HG03066 (cell line): ENCODE measurements at regions not wholly inside any gene's neighbourhood (a gene's known extent, or its start where the extent isn't known, plus 50 kb on each side); places are given as distances from the start of the nearest gene placed in this dataset.

Experiments
- ATAC-seq: cut with Tn5 transposase; IDR thresholded peaks from one replicate; pipeline ENCODE4 v1.9.1; 2021; ENCODE audit warnings: low read depth; ENCODE audit not compliant: unreplicated experiment

DNA sequence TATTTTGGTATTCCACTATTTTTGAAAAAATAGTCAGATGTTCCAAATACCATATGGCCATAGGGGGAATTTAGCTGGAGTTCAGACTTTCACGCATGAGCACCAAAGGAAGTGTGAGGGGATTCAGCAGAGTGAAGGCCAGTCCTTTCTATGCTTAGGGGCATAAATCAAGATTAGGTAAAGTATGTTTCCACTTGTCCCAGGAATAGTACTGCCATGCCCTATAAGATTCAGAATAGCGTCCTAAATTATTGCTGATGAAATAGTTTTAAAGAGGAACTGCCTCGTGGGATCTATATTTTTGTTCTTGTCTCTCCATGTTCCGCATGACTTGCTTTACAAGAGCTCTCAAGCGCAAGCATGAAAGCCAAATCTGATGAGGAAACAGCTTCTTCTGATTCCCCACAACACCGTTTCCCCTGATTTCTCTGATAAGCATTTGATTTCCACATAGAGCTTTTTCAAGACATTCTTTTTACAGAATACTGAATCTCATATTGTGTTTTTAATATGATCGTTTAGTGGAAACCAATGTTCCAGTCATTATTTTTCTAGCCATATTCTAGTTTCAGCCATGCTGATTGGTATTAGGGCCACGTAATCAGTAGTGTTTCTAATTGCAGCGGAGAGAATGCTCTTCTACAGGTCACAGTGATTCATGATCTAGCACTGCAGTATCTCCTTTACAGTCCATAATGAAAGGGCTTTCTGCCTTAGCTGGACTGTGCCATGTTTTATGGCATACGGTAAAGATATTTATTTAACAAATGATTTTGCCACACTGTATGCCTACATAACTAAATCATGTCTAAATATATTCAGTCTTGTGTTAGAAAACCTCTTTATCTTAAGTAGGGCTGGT, 492.3 kb downstream of the CENPC start:
- ATAC-seq = no peak

GRCh38 chr4:67051000-67051789, 494.1 kb downstream of the CENPC start:
- ATAC-seq = no peak

DNA sequence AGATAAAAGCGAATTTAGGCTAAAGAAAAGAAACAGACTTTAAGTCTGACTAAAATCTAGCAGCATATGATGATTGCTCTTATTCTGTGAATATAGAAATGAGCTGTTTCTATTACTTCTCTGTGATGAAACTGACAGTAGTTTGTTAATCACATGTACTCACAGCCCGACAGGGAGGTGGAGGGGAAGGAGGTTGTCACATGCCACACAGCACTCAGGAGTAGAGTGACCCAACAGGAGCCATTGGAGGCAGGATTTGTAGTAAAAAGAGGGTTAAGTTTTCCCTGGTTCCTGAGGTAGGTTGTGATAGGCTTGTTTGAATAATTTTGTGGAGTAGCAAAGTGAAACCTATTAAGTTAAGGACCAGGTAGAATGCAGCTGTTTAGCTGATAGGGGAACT, 495.9 kb downstream of the CENPC start:
- no peak for ATAC-seq

GRCh38 chr4:67048530-67048929, 496.8 kb downstream of the CENPC start:
- no peak for ATAC-seq

- ATAC-seq = no peak
These were observed 505.0 kb downstream of the CENPC start for GRCh38 chr4:67040315-67040714.

- no peak for ATAC-seq
These were observed 507.1 kb downstream of the CENPC start for GRCh38 chr4:67038228-67038566.

GRCh38 chr4:67037504-67038227, 507.6 kb downstream of the CENPC start:
- ATAC-seq = no peak

DNA sequence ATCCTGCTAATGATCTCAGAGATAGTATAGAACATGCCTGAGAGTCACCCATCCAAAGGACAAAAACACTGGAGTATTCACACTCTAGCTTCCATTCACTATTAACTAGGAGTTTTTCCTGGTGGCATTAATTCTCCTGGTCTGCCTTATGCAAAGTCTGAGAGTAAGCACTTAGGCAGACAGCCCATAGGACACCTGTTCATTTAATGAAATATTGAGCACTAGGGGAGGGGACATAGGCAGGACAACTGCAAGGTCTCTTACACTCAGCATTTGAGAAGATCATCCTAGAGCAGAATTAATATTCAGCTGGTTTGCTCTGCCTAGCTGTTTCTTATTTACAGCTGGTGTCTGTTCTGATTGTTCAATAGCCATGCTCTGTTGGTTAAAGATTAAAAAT, 508.5 kb downstream of the CENPC start:
- no peak for ATAC-seq

DNA sequence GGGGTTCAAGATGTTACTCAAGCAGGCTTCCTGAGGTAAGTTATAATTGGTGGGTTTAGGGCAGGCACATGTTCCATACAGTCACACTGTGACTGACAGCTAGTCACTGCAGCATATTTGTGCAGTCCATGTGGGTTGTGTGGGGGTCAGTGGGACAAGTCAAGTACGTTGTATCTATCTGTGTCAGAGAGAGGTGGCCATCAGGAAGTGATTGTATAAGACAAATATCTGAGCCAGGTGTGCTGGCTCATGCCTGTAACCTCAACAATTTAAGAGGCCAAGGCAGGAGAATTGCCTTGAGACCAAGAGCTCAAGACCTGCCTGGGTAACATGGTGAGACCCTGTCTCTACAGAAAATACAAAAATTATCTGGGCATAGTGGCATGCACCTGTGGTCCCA, 509.3 kb downstream of the CENPC start:
- no peak for ATAC-seq

DNA sequence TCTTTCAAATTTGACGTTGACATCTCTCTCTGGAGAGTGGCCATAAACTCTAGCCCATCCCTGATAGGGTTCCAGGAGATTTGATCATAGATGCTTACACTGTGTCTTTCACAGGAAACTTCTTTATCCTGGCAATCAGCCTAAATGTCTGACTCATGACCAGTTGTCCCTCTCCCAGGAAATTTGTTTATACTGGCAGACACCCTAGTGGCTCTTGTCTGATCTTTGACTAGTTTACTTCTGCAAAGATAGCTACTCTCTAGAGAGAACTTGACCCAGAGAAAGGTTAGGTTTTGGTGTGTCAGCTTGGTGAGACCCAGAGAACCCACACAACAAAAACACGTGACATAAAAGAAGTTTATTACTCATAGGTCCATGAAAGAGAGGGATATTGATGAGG, 509.8 kb downstream of the CENPC start:
- ATAC-seq = no peak

DNA sequence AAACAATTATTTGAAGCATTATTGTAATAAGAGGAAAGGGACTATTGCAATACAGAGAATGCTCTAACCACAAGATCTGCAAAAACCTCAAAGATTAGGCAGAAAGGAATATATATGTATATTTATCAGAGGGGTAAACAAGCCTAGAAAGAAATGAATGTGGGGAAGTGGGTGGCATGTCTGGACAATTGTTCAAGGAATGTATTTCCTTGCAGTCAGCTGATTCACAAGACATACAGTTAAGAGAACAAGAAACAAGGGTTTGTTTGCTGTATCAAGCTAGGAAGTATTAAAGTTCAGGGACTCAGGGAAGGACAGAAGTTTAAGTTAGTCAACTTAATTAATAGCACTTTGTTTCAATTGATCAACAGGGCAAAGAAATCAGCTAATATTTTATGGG, 514.7 kb downstream of the CENPC start:
- ATAC-seq = no peak

DNA sequence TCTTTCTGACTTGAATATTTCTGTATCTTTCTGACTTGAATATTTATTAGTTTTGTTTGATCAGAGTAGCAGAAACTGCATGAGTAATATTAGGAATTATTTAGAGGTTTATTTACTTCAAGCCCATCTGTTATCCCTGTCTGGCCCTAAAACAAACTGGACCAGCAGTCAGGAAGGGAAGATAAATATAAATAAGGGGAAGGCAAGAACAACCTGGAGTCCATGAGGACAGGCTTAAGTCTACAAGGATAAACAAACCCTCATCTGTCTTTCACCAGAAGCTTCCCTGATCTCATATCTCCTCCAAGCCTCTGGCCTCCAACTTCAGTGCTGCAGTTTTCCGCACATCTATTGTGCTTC, 524.9 kb downstream of the CENPC start:
- no peak for ATAC-seq

DNA sequence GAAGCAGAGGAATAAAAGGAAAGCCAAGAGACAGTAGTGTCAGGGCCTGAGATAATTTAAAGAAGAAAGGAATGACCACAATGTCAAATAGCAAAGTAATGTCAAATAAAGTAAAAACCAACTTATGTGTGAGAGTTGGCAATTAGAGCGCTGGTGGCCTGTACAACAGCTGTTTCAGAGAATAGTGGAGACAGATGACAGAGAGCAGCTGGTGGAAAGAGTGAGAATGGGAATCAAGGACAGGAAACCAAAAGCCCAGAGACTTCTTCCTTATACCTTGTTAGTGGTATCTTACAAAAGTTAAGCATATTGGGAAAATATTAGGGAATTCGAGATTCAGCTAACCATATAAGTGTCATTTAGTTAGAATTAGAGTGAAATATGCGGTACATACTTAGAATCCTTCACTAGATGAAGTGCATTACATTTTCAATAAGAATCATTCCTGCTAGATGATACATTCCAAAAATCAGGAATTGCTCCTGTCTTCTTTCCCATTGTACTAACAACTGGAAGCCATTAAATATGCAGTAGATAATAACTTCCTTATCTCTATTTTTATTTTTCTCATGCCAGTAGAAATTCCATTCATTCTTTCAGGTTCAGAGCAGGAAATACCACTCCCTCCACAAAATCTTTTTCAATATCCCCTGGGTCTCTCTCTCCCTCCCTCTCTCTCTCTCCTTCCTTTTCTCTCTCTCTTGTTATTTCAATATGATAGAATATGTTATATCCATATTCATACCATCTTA, 525.4 kb downstream of the CENPC start:
- no peak for ATAC-seq

DNA sequence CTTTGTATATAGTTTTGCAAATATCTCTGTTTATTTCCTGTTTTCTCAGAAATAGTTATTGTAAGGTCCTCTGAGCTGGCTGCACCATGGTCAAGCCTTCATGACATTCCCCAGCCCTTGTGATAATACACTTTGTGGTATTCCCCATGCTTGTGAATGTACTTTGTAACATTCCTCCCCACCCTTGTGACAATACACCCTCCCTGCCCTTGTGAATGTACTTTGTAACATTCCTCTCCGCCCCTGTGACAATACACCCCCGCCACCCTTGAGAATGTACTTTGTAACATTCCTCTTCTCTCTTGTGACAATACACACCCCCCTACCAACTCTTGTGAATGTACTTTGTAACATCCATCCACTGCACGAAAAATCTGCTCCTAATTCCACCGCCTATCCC, 530.7 kb downstream of the CENPC start:
- no peak for ATAC-seq

DNA sequence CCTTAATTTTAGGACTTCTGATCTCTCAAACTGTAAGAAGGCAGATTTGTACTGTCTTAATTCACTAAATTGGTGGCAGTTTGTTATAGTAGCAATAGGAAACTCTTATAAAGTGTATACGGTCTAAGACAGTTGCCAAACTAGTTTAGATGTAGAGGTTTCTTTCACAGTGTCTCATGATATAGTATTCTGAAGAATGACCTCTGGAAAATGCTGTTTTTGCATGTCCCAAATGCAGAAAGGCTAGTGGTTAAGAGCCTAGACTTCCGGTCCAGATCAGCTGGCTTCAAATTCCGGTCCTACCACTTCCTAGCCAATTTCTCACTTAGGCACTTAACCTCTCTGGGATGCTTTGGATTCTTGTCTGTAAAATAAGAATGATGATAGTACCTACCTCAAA, 538.5 kb downstream of the CENPC start:
- ATAC-seq = no peak

DNA sequence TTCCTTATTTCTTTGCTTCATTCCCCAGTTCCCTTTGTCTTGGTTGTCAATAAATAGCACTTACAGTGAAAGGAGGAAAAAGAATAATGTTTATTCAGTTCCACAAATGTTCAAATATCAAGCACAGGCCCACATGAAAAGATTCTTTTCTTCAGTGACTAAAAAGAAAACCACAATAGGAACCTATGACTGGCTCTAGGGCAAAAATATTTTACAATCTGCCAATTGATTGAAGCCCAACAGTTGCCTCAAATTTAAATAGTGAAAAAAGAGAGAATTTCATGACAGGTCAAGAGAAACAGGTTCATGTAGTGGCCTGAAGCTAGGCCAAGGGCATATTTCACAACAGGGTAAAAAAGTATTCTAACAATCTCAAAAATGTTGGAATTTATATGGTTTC, 553.8 kb downstream of the CENPC start:
- no peak for ATAC-seq

DNA sequence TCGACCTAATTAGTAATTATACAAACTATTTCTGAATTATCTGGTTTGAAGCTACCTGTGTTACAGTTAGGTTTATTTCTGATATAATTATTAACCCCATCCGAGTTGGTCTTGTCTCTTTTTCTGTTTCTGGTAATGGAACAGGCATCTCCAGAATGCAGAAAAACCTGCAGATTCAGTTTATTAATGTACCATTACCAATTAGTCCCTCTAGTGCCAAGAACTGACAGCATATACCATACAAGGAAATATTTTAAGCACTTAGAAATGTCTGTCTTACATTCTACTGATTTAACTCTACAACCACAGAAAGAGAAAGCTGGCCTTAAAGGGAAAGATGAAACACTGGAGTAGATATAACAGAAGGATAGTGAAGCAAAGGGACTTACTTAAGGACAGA, 570.6 kb downstream of the CENPC start:
- no peak for ATAC-seq

GRCh38 chr4:66972087-66972486, 573.2 kb downstream of the CENPC start:
- ATAC-seq = no peak

DNA sequence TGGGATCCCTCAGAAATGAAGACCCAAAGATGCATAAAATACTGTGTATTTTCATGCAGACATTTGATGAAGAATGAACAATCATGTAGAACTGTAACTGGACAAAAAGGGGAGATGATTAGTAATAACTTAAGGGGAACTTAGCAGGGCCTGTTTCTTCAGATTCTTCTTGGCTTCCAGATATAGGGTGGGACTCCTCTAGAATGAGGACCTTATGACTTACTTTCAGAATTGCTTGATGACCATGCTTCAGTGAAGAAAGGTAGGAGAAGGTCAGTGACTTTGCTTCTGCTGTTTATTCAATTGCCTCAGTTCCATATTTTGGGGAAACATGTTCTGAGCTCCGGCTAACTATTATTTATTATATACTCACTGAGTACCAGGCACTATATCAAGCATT, 580.8 kb downstream of the CENPC start:
- ATAC-seq = no peak

DNA sequence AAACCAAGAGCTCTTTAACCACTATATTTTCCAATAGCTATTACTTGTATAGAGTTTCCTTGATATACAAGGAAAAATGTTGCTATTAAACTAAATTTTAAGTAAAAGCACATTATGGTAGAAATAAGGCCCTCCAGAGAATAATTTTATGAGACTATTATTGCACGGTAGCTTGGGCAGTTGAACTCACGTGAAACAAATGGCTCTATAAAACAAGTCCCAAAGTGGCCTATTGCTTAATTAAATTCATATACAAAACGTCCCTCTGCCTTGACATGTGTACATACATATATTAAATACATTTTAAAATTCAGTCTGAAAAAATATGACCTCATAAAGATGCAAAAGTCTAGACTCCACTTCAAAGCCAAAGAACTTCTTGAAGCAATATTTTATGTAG, 582.2 kb downstream of the CENPC start:
- no peak for ATAC-seq

DNA sequence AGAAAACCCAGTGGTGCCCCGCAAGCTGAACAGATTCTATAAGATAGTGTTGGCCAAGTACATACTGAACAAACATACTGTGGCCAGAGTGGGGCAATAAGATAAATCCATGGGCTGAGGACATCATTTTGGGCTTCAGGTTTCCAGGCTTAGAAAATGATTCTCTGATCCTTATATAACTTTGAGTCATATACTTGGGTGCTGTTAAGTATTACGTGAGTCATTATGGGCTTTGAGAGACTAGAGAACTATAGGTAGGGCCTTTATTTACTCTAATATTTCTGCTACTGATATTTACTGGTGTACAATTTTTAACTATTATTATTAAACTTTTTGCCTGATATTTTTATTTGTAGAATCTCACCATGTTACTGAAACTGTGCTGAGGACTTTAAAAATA, 586.1 kb downstream of the CENPC start:
- no peak for ATAC-seq
